GM18517 (cell line): ENCODE measurements at regions not wholly inside any gene's neighbourhood (a gene's known extent, or its start where the extent isn't known, plus 50 kb on each side); places are given as distances from the start of the nearest gene placed in this dataset.
"Not testable (repeated sequence)": the region's sequence is repeated elsewhere in the genome, so short reads cannot be mapped to it uniquely, and the experiment has no call there.

Experiments
- ATAC-seq: cut with Tn5 transposase; IDR thresholded peaks from one replicate; pipeline ENCODE4 v1.9.1; 2021; ENCODE audit warnings: mild to moderate bottlenecking, moderate library complexity; ENCODE audit not compliant: unreplicated experiment

- not testable (repeated sequence) for ATAC-seq
These were observed 219.4 kb upstream of the FRG1 start for GRCh38 chr4:189721016-189721993.

GRCh38 chr4:189722324-189723003, 218.2 kb upstream of the FRG1 start:
- not testable (repeated sequence) for ATAC-seq

GRCh38 chr4:189727982-189728638, 212.6 kb upstream of the FRG1 start:
- ATAC-seq, result not testable (repeated sequence)

DNA sequence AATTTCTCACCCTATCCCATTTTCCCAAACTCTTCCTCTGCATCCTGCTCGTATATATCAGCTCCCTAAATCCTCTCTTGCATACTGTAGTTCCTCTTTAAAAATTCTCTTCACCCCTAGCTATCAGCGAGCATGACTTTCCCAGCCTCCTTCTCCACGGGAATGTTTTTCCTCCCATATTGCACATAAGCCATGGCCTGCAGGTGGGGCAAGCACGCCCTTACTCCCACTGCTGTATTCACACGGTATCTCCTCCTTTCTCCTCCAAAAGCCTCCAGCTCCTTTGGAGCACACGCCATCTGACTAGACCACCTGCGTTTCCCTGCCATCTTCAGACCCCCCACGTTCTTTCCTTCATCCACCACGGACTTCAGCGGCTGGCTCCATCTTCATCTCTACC, 208.7 kb upstream of the FRG1 start:
- ATAC-seq, result not testable (repeated sequence)

DNA sequence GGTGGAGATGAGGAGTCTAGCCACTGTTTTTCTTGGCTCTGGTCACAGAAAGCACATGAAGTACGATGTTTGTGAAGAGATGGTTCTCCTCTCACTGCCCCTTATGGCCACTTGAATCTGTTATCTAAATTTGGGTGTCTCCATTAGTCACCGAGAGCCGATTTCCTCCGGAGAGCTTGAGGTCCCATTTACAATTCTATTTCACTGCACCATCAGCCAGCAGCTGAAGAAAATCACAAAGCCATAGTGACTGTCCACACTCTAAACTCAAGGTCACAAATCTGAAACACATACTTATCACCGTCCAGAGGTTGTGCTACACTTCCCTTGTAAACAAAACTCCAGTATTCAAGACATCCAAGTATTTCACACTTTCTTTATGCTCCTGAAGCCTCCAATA, 207.2 kb upstream of the FRG1 start:
- not testable (repeated sequence) for ATAC-seq

- not testable (repeated sequence) for ATAC-seq
These were observed 205.9 kb upstream of the FRG1 start for GRCh38 chr4:189734648-189735267.

- not testable (repeated sequence) for ATAC-seq
These were observed 204.0 kb upstream of the FRG1 start for GRCh38 chr4:189736656-189737055.

DNA sequence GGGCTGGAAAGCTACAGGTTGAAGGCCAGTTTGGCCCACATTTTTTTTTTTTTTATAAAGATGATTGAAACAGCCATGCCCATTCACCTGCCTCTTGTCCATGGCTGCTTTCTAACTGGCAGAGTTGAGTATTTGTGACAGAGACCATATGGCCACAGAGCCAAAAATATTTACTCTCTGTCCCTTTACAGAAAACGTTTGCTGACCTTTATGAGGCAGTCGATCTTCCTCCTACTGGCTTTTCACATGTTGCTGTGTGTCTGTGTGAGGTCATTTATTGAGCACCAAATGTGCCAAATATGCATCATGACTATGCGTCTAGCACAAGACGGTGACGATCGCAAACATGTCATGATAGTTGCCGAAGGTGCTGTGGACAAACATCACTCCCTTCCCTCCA, 200.6 kb upstream of the FRG1 start:
- ATAC-seq, result not testable (repeated sequence)

- no peak for ATAC-seq
These were observed 199.8 kb upstream of the FRG1 start for GRCh38 chr4:189740873-189741272.

GRCh38 chr4:189753092-189753491, 187.6 kb upstream of the FRG1 start:
- ATAC-seq, result not testable (repeated sequence)

DNA sequence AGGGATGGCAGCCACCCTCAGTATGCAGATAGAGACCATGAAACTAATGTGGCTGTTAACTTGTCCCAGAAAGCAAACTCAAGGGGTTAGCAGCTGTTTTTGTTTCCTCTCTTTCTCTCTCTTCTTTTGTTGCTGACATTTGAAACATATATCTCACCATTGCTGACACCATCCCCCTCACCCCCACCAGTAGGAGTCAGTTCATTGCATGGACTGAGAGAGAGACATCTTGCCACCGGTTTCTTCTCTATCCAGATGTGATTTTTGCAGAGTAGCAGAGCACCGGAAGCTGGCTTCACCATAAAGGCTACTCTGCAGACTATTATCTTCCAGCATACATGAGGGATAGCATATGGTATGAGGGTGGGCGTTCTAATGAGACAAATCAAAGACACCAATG, 177.1 kb upstream of the FRG1 start:
- ATAC-seq, result no peak

- no peak for ATAC-seq
These were observed 175.4 kb upstream of the FRG1 start for GRCh38 chr4:189765301-189765700.

DNA sequence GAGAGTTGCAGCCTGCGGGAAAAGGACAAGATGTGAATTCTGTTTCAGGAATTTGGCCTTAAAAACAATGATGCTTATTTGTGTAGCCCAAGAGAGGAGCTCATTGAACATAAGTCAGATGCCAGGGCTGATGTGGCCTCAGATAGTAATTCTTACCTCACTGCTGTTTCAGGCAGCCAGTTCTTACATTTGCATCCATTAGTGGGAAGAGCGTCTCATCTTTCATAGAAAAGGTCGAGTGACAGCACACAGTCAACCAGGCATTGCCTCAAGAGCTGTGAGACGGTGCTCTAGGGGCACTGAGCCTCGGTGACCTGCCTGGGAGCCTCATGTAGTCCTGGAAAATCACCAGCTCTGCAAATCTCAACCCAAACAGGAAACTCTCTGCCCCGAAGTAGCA, 174.9 kb upstream of the FRG1 start:
- ATAC-seq, result no peak

DNA sequence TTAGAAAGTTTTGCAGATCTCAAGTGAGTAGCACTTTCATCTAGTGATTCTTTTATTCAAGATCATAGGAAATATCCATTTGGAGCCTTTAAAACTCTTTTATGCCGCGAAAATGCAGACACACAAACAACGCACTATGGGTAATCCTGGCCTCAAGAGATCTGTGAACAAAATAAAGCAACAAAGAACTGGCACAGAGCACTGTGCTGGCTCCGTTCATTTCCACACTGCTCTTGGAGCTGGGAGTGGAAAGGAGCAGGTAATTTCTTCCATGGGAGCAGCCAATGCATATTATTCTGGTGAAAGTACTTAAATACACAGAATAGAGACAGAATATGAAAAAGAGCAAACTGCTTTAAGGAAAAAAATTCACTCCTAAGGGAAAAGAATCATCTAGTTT, 172.7 kb upstream of the FRG1 start:
- no peak for ATAC-seq

DNA sequence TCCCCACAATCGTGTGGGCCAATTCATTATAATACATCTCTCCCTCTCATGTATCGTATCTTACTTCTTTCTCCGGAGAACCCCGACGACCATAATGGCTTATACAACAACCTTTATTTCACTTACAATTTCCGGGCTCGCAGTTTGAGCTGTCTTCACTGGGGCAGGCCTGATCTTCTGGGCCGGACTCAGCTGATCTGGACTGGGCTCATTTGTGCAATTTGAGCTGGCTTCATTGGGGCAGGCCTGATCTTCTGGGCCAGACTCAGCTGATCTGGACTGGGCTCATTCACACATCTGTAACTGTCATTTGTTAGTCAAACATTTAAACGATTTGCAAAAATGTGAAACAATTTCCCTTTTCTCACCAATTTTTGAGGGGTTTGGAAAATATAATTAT, 171.5 kb upstream of the FRG1 start:
- no peak for ATAC-seq

DNA sequence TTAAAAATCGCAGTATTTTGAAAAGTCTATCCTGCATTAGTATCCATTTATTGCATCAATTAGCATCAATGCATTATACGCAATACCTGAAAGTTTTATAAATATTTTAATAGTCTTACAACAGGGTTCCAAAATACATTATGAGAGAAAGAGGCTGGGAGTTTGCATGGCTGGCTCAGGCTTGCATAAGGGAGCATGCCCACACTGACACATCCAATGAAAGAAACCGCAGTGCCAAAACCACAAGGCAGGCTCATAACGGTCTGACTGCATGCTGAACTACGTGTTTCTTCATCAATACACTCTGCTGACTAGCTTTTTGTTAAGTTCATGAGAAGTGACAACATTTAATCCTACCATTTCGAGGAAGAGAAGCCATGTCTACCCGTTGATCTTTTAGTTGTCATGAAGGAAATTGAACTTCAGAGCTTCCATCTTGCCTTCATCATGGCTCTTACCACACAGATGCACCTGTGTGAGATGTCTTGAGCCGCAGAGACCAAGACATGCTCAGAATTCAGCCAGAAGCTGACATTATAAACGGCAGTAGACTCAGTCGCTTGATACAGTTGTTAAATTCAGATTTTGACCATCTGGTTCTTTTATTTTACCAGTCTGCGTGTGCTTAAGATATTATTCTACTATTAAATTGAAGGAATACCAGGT, 168.8 kb upstream of the FRG1 start:
- ATAC-seq, result no peak

DNA sequence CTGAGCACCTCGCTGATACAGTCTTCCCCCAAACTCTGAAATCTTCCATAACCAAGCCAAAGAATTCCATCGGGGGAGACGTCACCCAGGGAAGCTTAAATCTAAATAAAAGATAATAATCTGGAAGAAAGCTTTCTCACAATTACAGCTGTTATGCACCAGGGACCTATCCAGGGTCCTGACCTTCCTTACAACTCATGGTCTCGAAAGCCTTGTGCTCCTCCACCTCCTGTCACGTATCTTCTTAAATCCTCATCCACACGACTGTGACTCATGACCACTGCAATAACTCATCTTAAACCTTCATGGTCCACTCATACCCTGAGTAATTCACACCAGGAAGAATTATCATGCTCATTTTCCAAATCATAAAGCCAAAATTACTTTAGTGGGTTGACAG, 166.8 kb upstream of the FRG1 start:
- no peak for ATAC-seq

DNA sequence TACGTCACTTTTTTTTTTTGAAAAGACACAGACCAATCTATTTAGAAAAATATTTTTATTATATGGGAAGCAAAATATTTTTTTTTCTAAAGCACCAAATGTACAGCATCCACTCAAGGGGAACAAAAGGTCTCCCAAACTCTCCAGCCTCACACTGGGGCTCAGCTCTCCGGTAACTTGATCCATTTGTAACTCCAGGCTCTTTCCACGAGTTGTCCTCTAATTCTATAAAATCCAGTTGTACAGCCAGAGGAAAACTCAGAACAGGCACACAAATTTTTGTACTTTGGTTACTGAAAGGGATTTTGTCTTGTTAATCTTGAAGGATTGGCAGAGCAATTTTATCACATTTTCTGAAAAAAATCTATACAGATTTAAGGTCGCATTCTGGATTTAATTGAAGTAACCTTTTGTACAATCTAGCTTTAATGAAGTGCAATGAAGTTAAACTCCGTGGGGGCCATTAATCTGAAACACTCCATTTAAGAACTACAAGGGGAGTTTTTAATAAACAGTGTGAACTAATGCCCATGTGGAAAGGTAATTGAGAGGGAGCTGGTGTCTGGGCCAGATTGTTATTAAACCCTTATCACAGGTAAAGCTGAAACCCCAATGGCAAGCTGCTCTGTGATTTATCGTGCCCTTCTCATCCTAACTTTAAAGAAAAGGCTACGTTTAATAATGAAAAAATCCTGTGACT, 161.2 kb upstream of the FRG1 start:
- no peak for ATAC-seq

DNA sequence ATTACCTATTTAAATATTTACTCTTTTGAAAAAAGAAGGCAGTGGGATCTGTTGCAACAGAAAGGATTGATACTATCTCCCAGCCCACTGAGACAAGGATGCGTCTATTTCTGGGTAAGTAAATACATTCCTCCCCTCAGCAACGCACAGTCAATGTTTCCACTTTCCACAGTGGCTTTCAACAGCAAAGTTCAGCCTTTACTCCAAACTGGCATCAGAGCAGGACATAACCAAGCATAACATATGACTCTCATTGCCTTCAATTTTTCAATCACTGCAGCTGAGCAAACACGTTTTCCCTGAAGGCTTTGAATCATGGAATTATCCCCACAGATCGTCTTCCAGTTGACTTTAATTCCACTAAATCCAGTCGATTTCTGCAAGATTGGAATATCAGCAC, 160.3 kb upstream of the FRG1 start:
- no peak for ATAC-seq

- no peak for ATAC-seq
These were observed 156.0 kb upstream of the FRG1 start for GRCh38 chr4:189784651-189785050.
